Osteoblast (primary cell): ENCODE measurements at regions not wholly inside any gene's neighbourhood (a gene's known extent, or its start where the extent isn't known, plus 50 kb on each side); places are given as distances from the start of the nearest gene placed in this dataset.

Source experiments
- DNase-seq: peaks from one replicate; pipeline ENCODE4 v3.0.0; 2011; ENCODE audit warnings: low spot score, mixed read lengths; ENCODE audit not compliant: insufficient read length; ENCODE audit errors: missing footprints
- H2AFZ ChIP-seq: 2 replicates; pipeline ENCODE4 v1.6.0; 2011; ENCODE audit warnings: mild to moderate bottlenecking, low read length
- H3K27ac ChIP-seq: 2 replicates; pipeline ENCODE4 v1.5.1; 2011; ENCODE audit warnings: mild to moderate bottlenecking, low read depth, low read length, moderate library complexity
- H3K27me3 ChIP-seq: 2 replicates; pipeline ENCODE4 v1.6.0; 2012; ENCODE audit warnings: mild to moderate bottlenecking, control low read depth, inconsistent platforms, low read length, moderate library complexity; ENCODE audit not compliant: insufficient read depth
- H3K36me3 ChIP-seq: 2 replicates; pipeline ENCODE4 v1.5.1; 2011; ENCODE audit warnings: mild to moderate bottlenecking, low read length, control low read depth, moderate library complexity; ENCODE audit not compliant: insufficient read depth
- H3K4me1 ChIP-seq: 2 replicates; pipeline ENCODE4 v1.5.1; 2011; ENCODE audit warnings: mild to moderate bottlenecking, low read length, control low read depth, moderate library complexity; ENCODE audit not compliant: insufficient read depth
- H3K4me2 ChIP-seq: 2 replicates; pipeline ENCODE4 v1.6.0; 2011; ENCODE audit warnings: mild to moderate bottlenecking, low read length; ENCODE audit not compliant: insufficient read depth
- H3K4me3 ChIP-seq: fragments of 200-600 bp; sonication (generic); 3 replicates; pipeline ENCODE4 v1.5.1; 2012; ENCODE audit warnings: mild to moderate bottlenecking, low read length, inconsistent platforms; ENCODE audit not compliant: insufficient read depth
- H3K79me2 ChIP-seq: 2 replicates; pipeline ENCODE4 v1.6.0; 2012; ENCODE audit warnings: mild to moderate bottlenecking, low read length, control low read depth, inconsistent platforms; ENCODE audit not compliant: insufficient read depth
- H3K9me3 ChIP-seq: 2 replicates; pipeline ENCODE4 v1.5.1; 2011; ENCODE audit warnings: low read depth, low read length, control low read depth
- H4K20me1 ChIP-seq: 2 replicates; pipeline ENCODE4 v1.6.0; 2012; ENCODE audit warnings: mild to moderate bottlenecking, low read length, control low read depth; ENCODE audit not compliant: insufficient read depth
- TF ChIP-seq, protein P1 (sequence below): IDR thresholded peaks from 2 replicates; pipeline ENCODE4 v1.5.1; 2011; ENCODE audit warnings: mild to moderate bottlenecking, low read depth, low read length, moderate library complexity; ENCODE audit errors: extremely low read depth

DNA sequence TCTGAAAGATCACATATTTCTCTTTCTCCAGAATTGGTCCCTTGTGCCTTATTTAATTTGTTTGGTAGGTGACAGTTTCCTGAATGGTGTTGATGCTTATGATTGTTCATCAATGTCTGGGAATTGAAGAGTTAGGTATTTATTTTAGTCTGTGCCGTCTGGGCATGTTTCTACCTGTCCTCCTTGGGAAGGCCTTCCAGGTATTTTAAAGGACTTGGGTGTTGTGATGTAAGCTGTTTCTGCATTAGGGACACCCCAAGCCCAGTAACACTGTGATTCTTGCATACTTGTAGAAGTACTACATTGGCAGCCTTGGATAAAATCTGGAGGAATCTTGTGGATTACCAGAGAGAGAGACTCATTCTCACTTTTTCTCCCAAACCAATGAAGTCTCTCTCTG, 120.8 kb upstream of the CXXC4 start:
- no peaks in the 10 kb centered on the region for H3K9me3 ChIP-seq
- H3K4me3 ChIP-seq = no peak overlapping the region
- H4K20me1 ChIP-seq = no peaks in the 10 kb centered on the region
- no peaks in the 10 kb centered on the region for H3K79me2 ChIP-seq
- no peak overlapping the region for H3K27ac ChIP-seq
- no peaks in the 10 kb centered on the region for H3K4me1 ChIP-seq
- TF ChIP-seq, protein P1, sequence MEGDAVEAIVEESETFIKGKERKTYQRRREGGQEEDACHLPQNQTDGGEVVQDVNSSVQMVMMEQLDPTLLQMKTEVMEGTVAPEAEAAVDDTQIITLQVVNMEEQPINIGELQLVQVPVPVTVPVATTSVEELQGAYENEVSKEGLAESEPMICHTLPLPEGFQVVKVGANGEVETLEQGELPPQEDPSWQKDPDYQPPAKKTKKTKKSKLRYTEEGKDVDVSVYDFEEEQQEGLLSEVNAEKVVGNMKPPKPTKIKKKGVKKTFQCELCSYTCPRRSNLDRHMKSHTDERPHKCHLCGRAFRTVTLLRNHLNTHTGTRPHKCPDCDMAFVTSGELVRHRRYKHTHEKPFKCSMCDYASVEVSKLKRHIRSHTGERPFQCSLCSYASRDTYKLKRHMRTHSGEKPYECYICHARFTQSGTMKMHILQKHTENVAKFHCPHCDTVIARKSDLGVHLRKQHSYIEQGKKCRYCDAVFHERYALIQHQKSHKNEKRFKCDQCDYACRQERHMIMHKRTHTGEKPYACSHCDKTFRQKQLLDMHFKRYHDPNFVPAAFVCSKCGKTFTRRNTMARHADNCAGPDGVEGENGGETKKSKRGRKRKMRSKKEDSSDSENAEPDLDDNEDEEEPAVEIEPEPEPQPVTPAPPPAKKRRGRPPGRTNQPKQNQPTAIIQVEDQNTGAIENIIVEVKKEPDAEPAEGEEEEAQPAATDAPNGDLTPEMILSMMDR = no peak
- no peak overlapping the region for H3K4me2 ChIP-seq
- no peaks in the 10 kb centered on the region for H3K27me3 ChIP-seq
- no peak overlapping the region for H2AFZ ChIP-seq
- no peak for DNase-seq
- no peaks in the 10 kb centered on the region for H3K36me3 ChIP-seq

DNA sequence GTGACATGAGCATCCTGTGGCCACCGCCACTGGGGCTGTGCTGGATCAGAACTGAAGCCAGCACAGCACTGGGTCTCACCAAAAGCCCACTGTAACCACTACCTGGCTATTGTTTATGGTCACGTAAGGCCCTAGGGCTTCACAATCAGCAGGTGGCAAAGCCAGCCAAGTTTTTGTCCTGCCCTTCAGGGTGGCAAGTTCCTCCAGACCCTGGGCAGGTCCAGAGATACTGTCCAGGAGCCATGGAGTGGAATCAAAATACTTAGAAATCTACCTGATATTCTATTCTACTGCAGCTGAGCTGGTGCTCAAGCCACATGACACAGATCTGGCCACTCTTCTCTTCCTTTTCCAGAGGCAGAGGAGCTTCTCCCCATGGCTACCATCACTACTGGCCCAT, 121.2 kb upstream of the CXXC4 start:
- H3K79me2 ChIP-seq = no peaks in the 10 kb centered on the region
- no peak overlapping the region for H2AFZ ChIP-seq
- no peaks in the 10 kb centered on the region for H3K4me1 ChIP-seq
- H3K4me2 ChIP-seq = no peak overlapping the region
- H4K20me1 ChIP-seq = no peaks in the 10 kb centered on the region
- H3K27me3 ChIP-seq = no peaks in the 10 kb centered on the region
- no peaks in the 10 kb centered on the region for H3K9me3 ChIP-seq
- TF ChIP-seq, protein P1 = no peak
- no peaks in the 10 kb centered on the region for H3K36me3 ChIP-seq
- no peak overlapping the region for H3K27ac ChIP-seq
- no peak for DNase-seq
- H3K4me3 ChIP-seq = no peak overlapping the region

DNA sequence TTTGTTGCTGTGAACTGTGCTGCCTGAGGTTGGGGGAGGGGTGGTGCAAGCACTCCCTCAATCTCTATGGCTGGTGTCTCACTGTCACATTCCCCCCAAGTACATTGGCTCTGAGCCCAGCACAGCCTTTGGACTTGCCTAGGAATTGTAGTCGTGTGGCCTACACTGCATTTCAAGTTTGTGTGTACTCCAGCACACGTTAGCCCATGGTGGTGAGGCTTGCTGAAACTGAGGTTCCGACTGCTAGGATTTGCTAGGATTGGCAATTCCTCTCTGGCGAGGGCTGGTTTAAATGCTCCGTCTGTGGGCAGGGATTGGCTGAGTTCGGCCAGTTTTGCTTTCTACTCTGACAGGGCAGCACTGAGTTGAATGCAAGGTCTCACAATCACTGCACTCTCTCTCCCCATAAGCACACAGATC, 121.7 kb upstream of the CXXC4 start:
- Histone ChIP-seq H3K4me2 (no peak overlapping the region), H3K4me1 (no peaks in the 10 kb centered on the region), H3K79me2 (no peaks in the 10 kb centered on the region), H3K27ac (no peak overlapping the region), H3K4me3 (no peak overlapping the region), H2AFZ (no peak overlapping the region), H3K27me3 (no peaks in the 10 kb centered on the region), H3K9me3 (no peaks in the 10 kb centered on the region), H4K20me1 (no peaks in the 10 kb centered on the region), H3K36me3 (no peaks in the 10 kb centered on the region)
- TF ChIP-seq, protein P1 = no peak
- DNase-seq = no peak

DNA sequence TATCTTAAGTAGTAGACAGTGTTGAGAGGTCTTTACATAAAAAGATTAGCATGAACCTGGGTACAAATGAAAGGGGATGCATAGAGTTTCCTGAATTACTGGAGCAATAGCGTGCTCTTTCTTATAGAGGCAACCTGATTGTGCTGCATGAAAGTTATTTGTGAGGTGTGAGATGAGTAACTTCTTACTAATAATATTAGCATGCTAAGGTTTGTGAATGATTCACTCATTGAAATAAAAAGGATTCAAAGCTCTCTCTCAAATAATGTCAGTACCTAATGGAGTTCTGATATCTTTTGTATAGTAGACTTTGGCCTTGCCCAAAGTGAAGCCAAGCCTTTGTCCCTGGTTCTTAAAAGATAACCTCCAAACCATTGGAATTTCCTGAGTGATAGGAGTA, 131.0 kb upstream of the CXXC4 start:
- Histone ChIP-seq H3K4me3 (no peak overlapping the region), H3K4me2 (no peak overlapping the region), H3K27ac (no peak overlapping the region), H2AFZ (no peak overlapping the region), H3K4me1 (no peaks in the 10 kb centered on the region), H4K20me1 (no peaks in the 10 kb centered on the region), H3K36me3 (no peaks in the 10 kb centered on the region), H3K27me3 (no peaks in the 10 kb centered on the region), H3K9me3 (no peaks in the 10 kb centered on the region), H3K79me2 (no peaks in the 10 kb centered on the region)
- TF ChIP-seq, protein P1 = no peak
- no peak for DNase-seq
